ENCODE measurements at regions not wholly inside any gene's neighbourhood (a gene's known extent, or its start where the extent isn't known, plus 50 kb on each side); places are given as distances from the start of the nearest gene placed in this dataset.
"Not testable (repeated sequence)": the region's sequence is repeated elsewhere in the genome, so short reads cannot be mapped to it uniquely, and the experiment has no call there.

DNA sequence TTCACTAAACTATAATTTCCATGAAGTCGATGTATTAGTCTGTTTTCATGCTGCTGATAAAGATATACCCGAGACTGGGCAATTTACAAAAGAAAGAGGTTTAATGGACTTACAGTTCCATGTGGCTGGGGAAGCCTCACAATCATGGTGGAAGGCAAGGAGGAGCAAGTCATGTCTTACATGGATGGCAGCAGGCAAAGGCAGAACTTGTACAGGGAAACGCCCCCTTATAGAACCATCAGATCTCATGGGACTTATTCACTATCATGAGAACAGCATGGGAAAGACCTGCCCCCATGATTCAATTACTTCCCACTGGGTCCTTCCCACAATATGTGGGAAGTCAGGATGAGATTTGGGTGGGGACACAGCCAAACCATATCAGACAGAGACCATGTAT, 141.6 kb downstream of the SLC38A4 start:
- TF ChIP-seq, protein P1, sequence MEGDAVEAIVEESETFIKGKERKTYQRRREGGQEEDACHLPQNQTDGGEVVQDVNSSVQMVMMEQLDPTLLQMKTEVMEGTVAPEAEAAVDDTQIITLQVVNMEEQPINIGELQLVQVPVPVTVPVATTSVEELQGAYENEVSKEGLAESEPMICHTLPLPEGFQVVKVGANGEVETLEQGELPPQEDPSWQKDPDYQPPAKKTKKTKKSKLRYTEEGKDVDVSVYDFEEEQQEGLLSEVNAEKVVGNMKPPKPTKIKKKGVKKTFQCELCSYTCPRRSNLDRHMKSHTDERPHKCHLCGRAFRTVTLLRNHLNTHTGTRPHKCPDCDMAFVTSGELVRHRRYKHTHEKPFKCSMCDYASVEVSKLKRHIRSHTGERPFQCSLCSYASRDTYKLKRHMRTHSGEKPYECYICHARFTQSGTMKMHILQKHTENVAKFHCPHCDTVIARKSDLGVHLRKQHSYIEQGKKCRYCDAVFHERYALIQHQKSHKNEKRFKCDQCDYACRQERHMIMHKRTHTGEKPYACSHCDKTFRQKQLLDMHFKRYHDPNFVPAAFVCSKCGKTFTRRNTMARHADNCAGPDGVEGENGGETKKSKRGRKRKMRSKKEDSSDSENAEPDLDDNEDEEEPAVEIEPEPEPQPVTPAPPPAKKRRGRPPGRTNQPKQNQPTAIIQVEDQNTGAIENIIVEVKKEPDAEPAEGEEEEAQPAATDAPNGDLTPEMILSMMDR (conservative IDR thresholded peaks at IDR 0.05) = not testable (repeated sequence)
- not testable (repeated sequence) for TF ChIP-seq ZFX (IDR thresholded peaks at IDR 0.05)

All from C4-2B (cell line).